ENCODE measurements at regions not wholly inside any gene's neighbourhood (a gene's known extent, or its start where the extent isn't known, plus 50 kb on each side); places are given as distances from the start of the nearest gene placed in this dataset.
"Not testable (repeated sequence)": the region's sequence is repeated elsewhere in the genome, so short reads cannot be mapped to it uniquely, and the experiment has no call there.

GRCh38 chr1:198850966-198851365 lies 212.1 kb downstream of the PTPRC start:
- FAIRE-seq; in situ Hi-C loops (cut with HindIII; ENCODE audit: extremely low pct_ligation_motif_present, low pct_unique_long_range_greater_than_20kb); H3K27ac ChIP-seq (ENCODE audit: extremely low read length, insufficient read depth, low read length); H3K27me3 ChIP-seq (ENCODE audit: control insufficient read depth in 1 of 2, insufficient read depth in 2 of 2, low read length in 2 of 2); DNase-seq (ENCODE audit: low spot score); H4K20me1 ChIP-seq (ENCODE audit: insufficient read depth, low read length); H3K4me2 ChIP-seq (ENCODE audit: low read depth, low read length); H3K9ac ChIP-seq (ENCODE audit: insufficient read depth, low read depth, low read length); H3K4me1 ChIP-seq (ENCODE audit: insufficient read depth, low read length); H2AFZ ChIP-seq (ENCODE audit: low read length); H3K36me3 ChIP-seq (replicated peaks in 1 of 2; ENCODE audit: control insufficient read depth in 1 of 2, insufficient read depth in 2 of 2, low read length in 2 of 2); ATAC-seq; intact Hi-C loops (cut with micrococcal nuclease; ENCODE audit: unreplicated experiment); POLR2A ChIA-PET; H3K79me2 ChIP-seq (ENCODE audit: insufficient read depth, low read length); CTCF ChIA-PET (ENCODE audit: low intra/inter-chr PET ratio, low total read pairs); BruUV-seq (replicated peaks); H3K4me3 ChIP-seq (replicated peaks in 1 of 3; ENCODE audit: insufficient read depth in 1 of 3, low read depth in 2 of 3, low read length in 3 of 3): not testable (repeated sequence)
- 81% methylated on average over 5 of the region's 5 CpGs for WGBS (ENCODE audit: low lambda C conversion rate)
- peaks cover 14% of the 10 kb centered on the region for H3K9me3 ChIP-seq (ENCODE audit: low read length)

GRCh38 chr1:198856601-198857000 lies 217.8 kb downstream of the PTPRC start:
- POLR2A ChIA-PET: no interaction called here

More at GRCh38 chr1:198856601-198857000, 217.8 kb downstream of the PTPRC start:
- H3K4me3 ChIP-seq (replicated peaks in 1 of 3; ENCODE audit: insufficient read depth in 1 of 3, low read depth in 2 of 3, low read length in 3 of 3): no peak overlapping the region
- H3K4me2 ChIP-seq (ENCODE audit: low read depth, low read length): no peak overlapping the region
- intact Hi-C loops (cut with micrococcal nuclease; ENCODE audit: unreplicated experiment) (no loop called here), in situ Hi-C loops (cut with HindIII; ENCODE audit: extremely low pct_ligation_motif_present, low pct_unique_long_range_greater_than_20kb) (no loop called here)
- WGBS (ENCODE audit: low lambda C conversion rate): 61% methylated on average over 2 of the region's 2 CpGs
- DNase-seq (ENCODE audit: low spot score) (no peak), ATAC-seq (no peak), FAIRE-seq (no peak)
- no peaks in the 10 kb centered on the region for H3K27me3 ChIP-seq (ENCODE audit: control insufficient read depth in 1 of 2, insufficient read depth in 2 of 2, low read length in 2 of 2)
- no peaks in the 10 kb centered on the region; the same call in 1 of the 2 replicates for H3K9me3 ChIP-seq (ENCODE audit: low read length)
- H2AFZ ChIP-seq (ENCODE audit: low read length): no peak overlapping the region
- H4K20me1 ChIP-seq (ENCODE audit: insufficient read depth, low read length): no peaks in the 10 kb centered on the region
- no peaks in the 10 kb centered on the region for H3K4me1 ChIP-seq (ENCODE audit: insufficient read depth, low read length)
- H3K27ac ChIP-seq (ENCODE audit: extremely low read length, insufficient read depth, low read length): no peak overlapping the region
- TF ChIP-seq HOXA5 (CRISPR knock-in tag; IDR thresholded peaks at IDR 0.05): no peak
- no peak for TF ChIP-seq DBP (CRISPR knock-in tag; IDR thresholded peaks at IDR 0.05; ENCODE audit: not compliant biosample characterization)
- no peak for TF ChIP-seq ZNF772 (CRISPR knock-in tag; IDR thresholded peaks at IDR 0.05)
- TF ChIP-seq BRD4 (CRISPR knock-in tag; IDR thresholded peaks at IDR 0.05): no peak
- TF ChIP-seq FUBP1 (CRISPR knock-in tag; IDR thresholded peaks at IDR 0.05; ENCODE audit: borderline replicate concordance): no peak
- no peak for TF ChIP-seq ATRX (CRISPR knock-in tag; IDR thresholded peaks at IDR 0.05; ENCODE audit: borderline replicate concordance)
- no peak for TF ChIP-seq MEF2D (CRISPR knock-in tag; IDR thresholded peaks at IDR 0.05)
- no peak for TF ChIP-seq ZBTB39 (CRISPR knock-in tag; IDR thresholded peaks at IDR 0.05)
- no peaks in the 10 kb centered on the region for H3K79me2 ChIP-seq (ENCODE audit: insufficient read depth, low read length)
- BruUV-seq (replicated peaks): no TSS peak
- no peaks in the 10 kb centered on the region for H3K36me3 ChIP-seq (replicated peaks in 1 of 2; ENCODE audit: control insufficient read depth in 1 of 2, insufficient read depth in 2 of 2, low read length in 2 of 2)
- H3K9ac ChIP-seq (ENCODE audit: insufficient read depth, low read depth, low read length): no peak overlapping the region
- CTCF ChIA-PET (ENCODE audit: low intra/inter-chr PET ratio, low total read pairs): no interaction called here
